Skin of body (tissue), 1 donor: ENCODE measurements at regions not wholly inside any gene's neighbourhood (a gene's known extent, or its start where the extent isn't known, plus 50 kb on each side); places are given as distances from the start of the nearest gene placed in this dataset.
"Not testable (repeated sequence)": the region's sequence is repeated elsewhere in the genome, so short reads cannot be mapped to it uniquely, and the experiment has no call there.

Source experiments
- DNase-seq: peaks from one replicate; lab custom pipeline; 2025; lab: John Stamatoyannopoulos, UW

DNA sequence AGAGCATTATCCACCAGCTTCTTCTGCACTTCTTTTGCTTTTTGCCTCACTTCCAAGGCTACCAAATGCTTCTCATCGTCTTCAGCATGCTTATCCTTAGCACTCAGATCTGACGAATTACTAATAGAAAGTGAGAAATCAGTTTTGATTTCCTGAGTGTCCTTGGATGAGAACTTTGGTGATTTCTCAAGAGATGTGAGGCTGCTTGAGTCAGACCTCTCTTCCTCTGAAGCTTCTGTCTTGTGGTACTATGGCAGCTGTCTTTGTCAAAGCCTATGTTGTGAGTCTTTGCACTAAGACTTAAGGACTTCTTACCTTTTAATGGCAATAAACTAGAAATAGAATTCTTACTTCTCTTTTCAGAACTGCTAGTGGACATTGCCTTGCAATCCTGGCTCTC lies 169.9 kb downstream of the CPE start:
- no peak for DNase-seq

- peak; percentile 22 for DNase-seq
Observed at GRCh38 chr4:165553221-165553810, 174.5 kb downstream of the CPE start.

DNA sequence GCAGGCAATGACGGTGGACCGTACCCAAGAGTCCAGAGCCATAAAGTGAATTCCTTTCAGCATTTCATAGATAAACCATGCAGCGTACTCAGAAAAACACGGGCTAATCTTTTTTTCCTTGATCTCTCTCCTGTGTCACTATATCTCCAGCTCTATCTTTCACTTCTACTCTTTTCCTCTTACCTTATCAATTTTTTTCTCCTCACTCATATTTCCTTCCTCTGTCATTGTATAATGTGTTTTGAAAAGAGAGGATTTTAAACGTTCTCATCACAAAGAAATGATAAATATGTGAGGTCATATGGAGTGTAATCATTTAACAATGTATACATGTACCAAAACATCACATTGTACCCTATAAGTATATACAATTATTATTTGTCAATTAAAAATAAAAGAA lies 176.5 kb downstream of the CPE start:
- no peak for DNase-seq

DNA sequence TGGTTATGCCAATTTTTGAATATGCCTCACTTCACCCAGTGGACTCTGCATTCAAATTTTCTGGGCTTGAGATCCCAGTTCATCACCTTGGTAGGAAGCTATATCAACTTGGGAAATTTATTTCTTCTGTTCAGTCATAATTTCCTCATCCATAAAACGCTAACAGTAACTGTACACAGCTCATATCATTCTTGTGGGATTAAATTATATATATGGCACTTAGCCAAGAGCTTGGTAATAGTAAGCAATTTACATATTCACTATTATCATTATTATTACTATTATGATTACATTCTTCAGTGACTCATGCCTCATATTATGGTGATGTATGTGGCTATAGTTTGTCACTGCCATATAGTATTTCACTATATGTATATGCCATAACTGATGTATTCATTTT lies 177.6 kb downstream of the CPE start:
- DNase-seq, result no peak

- no peak for DNase-seq
Observed at GRCh38 chr4:165560941-165561340, 182.1 kb downstream of the CPE start.

DNA sequence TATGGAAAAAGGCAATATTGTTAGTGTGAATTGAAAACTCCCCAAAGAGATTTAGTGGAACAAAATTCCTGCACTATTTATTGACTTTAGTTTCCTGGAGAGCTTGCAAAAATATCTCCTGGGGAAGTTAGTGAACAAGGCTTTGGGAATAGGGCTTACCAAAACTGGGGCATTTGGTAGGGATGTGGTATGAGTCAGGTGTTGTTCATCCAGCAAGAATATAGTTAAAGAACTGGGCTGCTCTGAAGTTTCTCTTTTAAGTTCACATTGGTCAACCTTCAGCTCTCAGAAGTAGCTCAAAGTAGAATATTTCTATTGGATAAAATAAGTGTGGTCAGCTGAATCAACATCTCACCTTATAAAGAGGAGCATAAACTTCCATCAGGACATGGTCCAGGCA lies 185.0 kb downstream of the CPE start:
- DNase-seq, result no peak

DNA sequence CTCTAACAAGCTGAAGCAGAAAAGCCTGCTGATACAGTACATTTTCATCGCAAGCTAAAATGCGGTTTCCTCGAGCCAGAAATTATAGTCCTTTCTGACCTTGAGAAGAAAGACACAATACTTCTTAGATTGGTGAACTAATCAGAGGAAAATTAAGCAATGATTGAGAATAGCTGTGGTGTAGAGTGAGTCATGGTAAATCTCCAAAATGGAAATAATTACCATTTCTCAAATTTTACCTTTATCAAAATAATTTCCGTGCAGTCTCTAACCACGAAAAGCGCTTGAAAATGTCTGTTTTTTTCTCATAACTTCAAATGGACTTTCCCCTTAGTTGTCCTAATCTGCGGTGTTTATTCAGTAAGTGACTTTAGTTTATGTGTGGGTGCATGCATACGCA lies 190.2 kb downstream of the CPE start:
- DNase-seq, result no peak

DNA sequence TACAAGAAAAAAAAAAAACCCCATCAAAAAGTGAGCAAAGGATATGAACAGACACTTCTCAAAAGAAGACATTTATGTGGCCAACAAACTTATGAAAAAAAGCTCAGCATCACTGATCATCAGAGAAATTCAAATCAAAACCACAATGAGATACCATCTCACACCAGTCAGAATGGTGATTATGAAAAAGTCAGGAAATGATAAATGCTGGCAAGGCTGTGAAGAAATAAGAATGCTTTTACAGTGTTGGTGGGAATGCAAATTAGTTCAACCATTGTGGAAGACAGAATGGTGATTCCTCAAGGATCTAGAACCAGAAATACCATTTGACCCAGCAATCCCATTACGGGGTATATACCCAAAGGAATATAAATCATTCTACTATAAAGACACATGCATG lies 192.7 kb downstream of the CPE start:
- DNase-seq, result not testable (repeated sequence)

- peak; percentile 5 for DNase-seq
Observed at GRCh38 chr4:165580351-165580905, 201.6 kb downstream of the CPE start.

DNA sequence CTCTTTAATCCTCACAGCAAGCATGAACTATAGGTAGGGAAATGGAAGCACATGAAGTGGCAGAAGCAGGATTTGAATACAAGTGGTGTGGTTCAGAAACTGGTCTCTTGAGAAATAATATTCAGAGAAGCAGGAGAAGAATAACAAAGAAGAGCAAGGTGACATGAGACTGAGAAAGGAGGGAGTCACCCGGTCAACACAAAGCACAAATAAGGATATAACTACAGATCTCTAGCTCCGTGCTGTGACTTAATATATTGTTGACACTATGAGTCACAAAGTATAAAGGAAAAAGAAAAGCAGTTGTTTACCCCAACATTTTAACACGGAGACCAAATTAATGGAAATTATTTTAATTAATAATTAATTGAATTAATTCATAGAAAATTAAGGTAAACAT lies 204.5 kb downstream of the CPE start:
- no peak for DNase-seq

GRCh38 chr4:165584916-165585315 lies 206.1 kb downstream of the CPE start:
- DNase-seq, result no peak

DNA sequence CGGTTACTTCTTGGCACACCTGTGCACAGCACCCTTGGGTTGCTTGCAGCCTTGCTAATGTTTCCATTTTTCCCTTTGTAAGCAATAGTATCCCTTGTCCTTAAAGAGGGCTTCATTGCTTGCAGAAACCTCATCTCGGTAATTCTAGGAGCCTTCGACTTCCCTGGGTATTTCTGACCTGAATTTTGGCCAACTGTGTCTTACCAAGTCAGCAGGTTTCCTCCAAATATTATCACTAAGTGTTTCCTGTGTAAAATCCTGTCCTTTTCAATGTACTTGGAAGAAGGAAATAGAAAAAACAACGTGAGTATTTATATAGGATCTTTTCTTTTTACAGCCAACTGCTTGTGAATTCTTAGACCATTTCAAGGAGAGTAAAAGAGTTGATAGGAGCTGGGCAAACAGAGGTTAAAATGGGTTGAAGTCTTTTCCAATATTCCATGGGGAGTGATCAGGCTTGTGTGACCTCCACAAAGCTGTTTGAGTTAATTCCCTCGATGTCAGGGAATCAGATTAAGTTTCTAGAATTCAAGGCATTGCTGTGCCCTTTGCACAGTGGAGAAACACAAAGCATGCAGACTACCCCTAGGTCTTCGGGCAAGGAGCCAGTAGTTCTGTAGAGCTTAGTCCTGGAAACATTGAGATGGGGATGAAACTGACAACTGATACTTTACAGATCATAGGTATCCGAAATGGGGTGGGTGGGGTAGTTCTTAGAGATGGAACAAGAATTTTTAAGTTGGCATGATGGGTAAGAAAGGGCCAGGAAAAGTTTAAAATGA lies 209.9 kb downstream of the CPE start:
- no peak for DNase-seq

DNA sequence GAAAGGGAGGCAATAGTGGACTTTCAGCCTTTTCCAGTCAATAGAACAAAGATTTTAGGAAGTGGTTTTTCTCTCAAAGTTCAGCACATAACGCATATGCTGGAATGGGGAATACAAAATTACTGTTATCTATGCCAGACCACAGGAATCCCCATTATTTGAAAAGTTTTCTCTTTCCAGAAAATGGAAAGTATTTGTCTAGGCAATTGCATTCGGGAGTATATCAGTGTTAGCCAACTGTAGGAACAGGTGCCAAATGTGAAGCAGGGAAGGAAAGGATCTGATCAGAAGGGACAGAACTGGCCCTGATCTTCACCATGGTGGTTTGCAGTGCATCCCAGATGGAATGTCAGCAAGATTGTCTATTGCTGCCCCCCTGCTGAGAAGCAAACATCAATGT lies 213.6 kb downstream of the CPE start:
- DNase-seq, result peak; percentile 55

GRCh38 chr4:165597581-165598480 lies 219.0 kb downstream of the CPE start:
- DNase-seq, result no peak

DNA sequence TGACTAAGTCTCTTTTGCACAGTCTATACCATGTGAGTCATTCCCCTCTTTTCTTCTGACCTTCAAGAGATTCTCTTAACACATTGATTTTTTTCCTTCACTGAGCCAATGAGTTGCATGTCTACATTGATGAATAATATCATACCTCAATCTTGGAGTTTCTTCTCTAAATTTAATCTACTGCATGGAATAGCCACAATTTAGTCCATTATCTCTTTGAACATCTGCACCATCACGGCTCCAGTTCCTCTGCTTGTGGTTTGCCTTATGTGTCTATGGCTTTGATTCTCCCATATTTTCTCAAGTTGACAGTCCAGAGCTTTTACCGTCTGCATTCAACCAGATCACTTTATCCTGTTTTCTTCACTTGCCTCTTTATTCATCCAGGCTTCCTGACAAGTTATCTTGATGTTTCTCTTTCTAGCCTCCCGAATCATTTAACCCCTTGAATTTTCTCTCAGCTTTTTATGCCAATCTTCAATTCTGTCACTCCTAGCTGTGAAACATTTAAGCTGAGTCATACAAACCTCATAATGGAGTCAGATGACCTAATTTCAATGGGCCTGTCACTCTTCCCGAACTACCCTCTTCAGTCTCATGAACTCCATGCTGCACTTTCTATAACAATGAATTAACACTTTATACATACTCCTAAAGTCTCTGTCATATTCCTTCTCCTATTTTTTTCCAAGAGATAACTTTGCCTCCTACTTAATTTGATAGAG lies 222.3 kb downstream of the CPE start:
- no peak for DNase-seq

- no peak for DNase-seq
Observed at GRCh38 chr4:165602621-165603020, 223.8 kb downstream of the CPE start.

DNA sequence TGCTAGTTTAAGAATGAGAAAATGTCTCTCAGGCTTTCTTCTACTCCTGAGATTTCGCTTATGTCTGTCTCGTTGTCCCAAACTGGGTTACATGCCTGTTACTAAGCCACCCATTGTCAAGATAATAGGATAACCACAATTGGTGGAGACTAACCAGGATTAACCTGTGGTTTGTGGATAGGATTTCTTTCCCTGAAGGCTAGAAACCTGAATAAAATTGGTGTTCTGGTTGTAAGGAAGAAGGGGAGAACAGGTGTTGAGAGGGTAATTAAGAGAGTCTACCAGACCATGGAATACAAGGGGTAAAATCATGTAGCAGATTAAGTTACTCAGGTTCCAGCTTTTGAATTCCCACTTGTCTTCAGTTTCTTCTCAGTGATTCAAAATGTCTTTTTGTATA lies 225.4 kb downstream of the CPE start:
- no peak for DNase-seq

GRCh38 chr4:165605811-165606210 lies 227.0 kb downstream of the CPE start:
- no peak for DNase-seq

DNA sequence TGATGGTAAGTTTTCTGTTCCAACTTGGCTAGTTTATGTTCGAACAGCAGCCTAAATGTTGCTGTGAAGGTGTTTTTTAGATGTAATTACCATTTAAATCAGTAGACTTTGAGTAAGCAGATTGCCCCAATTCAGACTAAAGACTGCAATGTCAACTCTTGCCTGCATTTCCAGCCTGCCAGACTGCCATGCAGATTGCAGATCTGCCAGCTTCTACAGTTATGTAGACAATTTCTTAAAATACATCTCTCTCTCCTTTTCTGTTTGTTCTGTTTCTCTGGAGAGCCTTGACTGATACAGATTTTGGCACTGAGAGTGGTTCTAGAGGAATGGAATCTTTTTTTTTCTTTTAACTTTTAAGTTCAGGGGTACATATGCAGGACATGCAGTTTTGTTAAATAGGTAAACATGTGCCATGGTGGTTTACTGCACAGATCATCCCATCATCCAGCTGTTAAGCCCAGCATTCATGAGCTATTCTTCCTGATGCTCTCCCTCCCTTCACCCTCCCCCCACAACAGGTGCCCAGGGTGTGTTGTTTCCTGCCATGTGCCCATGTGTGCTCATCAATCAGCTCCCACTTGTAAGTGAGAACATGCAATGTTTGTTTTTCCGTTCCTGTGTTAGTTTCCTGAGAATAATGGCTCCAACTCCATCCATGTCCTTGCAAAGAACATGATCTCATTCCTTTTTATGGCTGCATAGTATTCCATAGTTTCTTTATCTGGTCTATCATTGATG lies 227.8 kb downstream of the CPE start:
- DNase-seq, result no peak

GRCh38 chr4:165609653-165610052 lies 230.8 kb downstream of the CPE start:
- DNase-seq, result no peak
